HUES64 (cell line): ENCODE measurements at regions not wholly inside any gene's neighbourhood (a gene's known extent, or its start where the extent isn't known, plus 50 kb on each side); places are given as distances from the start of the nearest gene placed in this dataset.

Source experiments
- H3K27ac ChIP-seq: 2 replicates; pipeline ENCODE4 v1.7.0; 2013; ENCODE audit warnings: low read depth, low read length, inconsistent platforms
- H3K27me3 ChIP-seq: 2 replicates; pipeline ENCODE4 v1.6.1; 2013; ENCODE audit warnings: mild to moderate bottlenecking, low read length; ENCODE audit not compliant: insufficient read depth
- H3K36me3 ChIP-seq: 2 replicates; pipeline ENCODE4 v1.6.1; 2013; ENCODE audit warnings: mild to moderate bottlenecking, low read length; ENCODE audit not compliant: insufficient read depth
- H3K4me1 ChIP-seq: 2 replicates; pipeline ENCODE4 v1.6.1; 2013; ENCODE audit warnings: mild to moderate bottlenecking, low read length, moderate library complexity; ENCODE audit not compliant: insufficient read depth
- H3K4me3 ChIP-seq: 2 replicates; pipeline ENCODE4 v1.5.1; 2013; ENCODE audit warnings: mild to moderate bottlenecking, low read length, moderate library complexity
- H3K9ac ChIP-seq: 2 replicates; pipeline ENCODE4 v1.6.1; 2013; ENCODE audit warnings: mild to moderate bottlenecking, low read depth, low read length
- H3K9me3 ChIP-seq: 2 replicates; pipeline ENCODE4 v1.6.1; 2013; ENCODE audit warnings: low read depth, low read length; ENCODE audit not compliant: insufficient read depth
- WGBS: fragments of 150-250, 120-280 bp; methylation state at CpG from one replicate; pipeline ENCODE4 v1.1.7; 2013; ENCODE audit warnings: missing lambda C conversion rate; 5-methylcytosine and 5-hydroxymethylcytosine counted together

DNA sequence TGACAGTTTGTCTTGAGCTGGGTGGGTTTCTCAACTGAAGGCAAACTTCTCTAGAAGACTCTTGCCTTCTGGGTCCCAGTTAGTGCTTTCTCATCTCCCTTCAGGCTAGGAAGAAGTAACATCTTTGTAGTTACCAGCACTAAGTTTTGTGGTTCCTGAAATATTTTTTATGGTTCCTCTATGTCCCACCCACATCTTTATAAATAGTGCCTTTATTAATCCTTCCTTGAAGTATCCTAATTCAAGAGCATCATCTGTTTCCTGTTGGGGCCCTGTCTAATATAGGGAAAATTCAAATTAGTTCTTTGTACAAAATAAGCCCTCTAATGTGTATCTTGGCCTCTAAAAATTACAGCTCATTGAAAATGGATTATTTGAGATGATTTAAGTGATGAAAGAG, 147.4 kb upstream of the MAOA start:
- Histone ChIP-seq H3K27ac (no peak overlapping the region), H3K27me3 (no peaks in the 10 kb centered on the region), H3K36me3 (no peaks in the 10 kb centered on the region), H3K4me1 (no peaks in the 10 kb centered on the region), H3K4me3 (no peak overlapping the region), H3K9me3 (no peaks in the 10 kb centered on the region), H3K9ac (no peak overlapping the region)

- H3K4me1 ChIP-seq, result no peaks in the 10 kb centered on the region
- no peaks in the 10 kb centered on the region for H3K9me3 ChIP-seq
- no peak overlapping the region for H3K9ac ChIP-seq
- H3K36me3 ChIP-seq, result no peaks in the 10 kb centered on the region
- WGBS, result 100% methylated on average over 1 of the region's 1 CpG
- no peaks in the 10 kb centered on the region for H3K27me3 ChIP-seq
- H3K4me3 ChIP-seq, result no peak overlapping the region
- no peak overlapping the region for H3K27ac ChIP-seq
Measured at GRCh38 chrX:43510209-43510608, 145.9 kb upstream of the MAOA start.

- Histone ChIP-seq H3K4me1 (no peaks in the 10 kb centered on the region), H3K9ac (no peak overlapping the region), H3K27ac (no peak overlapping the region), H3K36me3 (no peaks in the 10 kb centered on the region), H3K9me3 (no peaks in the 10 kb centered on the region), H3K4me3 (no peak overlapping the region), H3K27me3 (no peaks in the 10 kb centered on the region)
- WGBS, result 92% methylated on average over 3 of the region's 3 CpGs
Measured at GRCh38 chrX:43513085-43513484, 143.0 kb upstream of the MAOA start.

GRCh38 chrX:43514820-43515219, 141.3 kb upstream of the MAOA start:
- Histone ChIP-seq H3K4me1 (no peaks in the 10 kb centered on the region), H3K4me3 (no peak overlapping the region), H3K27ac (no peak overlapping the region), H3K36me3 (no peaks in the 10 kb centered on the region), H3K9me3 (no peaks in the 10 kb centered on the region), H3K27me3 (no peaks in the 10 kb centered on the region), H3K9ac (no peak overlapping the region)
- WGBS, result no CpG with 5 or more reads among the region's 1 CpG

- 100% methylated on average over 3 of the region's 3 CpGs for WGBS
- no peak overlapping the region for H3K9ac ChIP-seq
- no peaks in the 10 kb centered on the region for H3K9me3 ChIP-seq
- no peaks in the 10 kb centered on the region for H3K4me1 ChIP-seq
- no peaks in the 10 kb centered on the region for H3K27me3 ChIP-seq
- H3K4me3 ChIP-seq, result no peak overlapping the region
- H3K36me3 ChIP-seq, result no peaks in the 10 kb centered on the region
- H3K27ac ChIP-seq, result no peak overlapping the region
Measured at GRCh38 chrX:43522582-43522981, 133.5 kb upstream of the MAOA start.

- H3K4me1 ChIP-seq, result no peaks in the 10 kb centered on the region
Measured at GRCh38 chrX:43525901-43526610, 130.0 kb upstream of the MAOA start.

DNA sequence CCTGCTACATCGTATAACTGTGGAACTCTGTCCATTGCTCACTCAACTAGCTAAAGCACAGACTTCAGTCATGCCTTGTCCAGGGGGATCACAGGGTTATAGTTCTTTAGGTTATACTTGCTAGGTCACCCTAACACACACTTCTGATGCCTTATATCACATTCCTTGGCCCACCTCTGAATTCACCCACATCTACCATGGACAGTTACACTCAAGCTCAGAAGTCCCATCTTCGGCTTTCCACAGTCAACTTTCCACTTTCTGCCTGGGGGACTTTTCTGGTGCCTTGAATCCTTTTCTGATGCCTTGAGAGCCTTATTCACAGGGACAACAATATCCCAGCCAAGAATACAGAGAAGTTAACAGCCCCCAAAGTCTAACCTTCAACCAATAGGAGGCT, 129.2 kb upstream of the MAOA start:
- H3K9ac ChIP-seq, result no peak overlapping the region
- no peak overlapping the region for H3K4me3 ChIP-seq
- H3K9me3 ChIP-seq, result no peaks in the 10 kb centered on the region
- no peak overlapping the region for H3K27ac ChIP-seq
- H3K4me1 ChIP-seq, result no peaks in the 10 kb centered on the region
- no peaks in the 10 kb centered on the region for H3K36me3 ChIP-seq
- H3K27me3 ChIP-seq, result no peaks in the 10 kb centered on the region
- 93% methylated on average over 2 of the region's 2 CpGs for WGBS

More at GRCh38 chrX:43525901-43526610, 130.0 kb upstream of the MAOA start:
- no peak overlapping the region for H3K27ac ChIP-seq
- no peak overlapping the region for H3K9ac ChIP-seq
- no peak overlapping the region for H3K4me3 ChIP-seq
- H3K27me3 ChIP-seq, result no peaks in the 10 kb centered on the region
- H3K9me3 ChIP-seq, result no peaks in the 10 kb centered on the region
- WGBS, result 98% methylated on average over 2 of the region's 5 CpGs
- no peaks in the 10 kb centered on the region for H3K36me3 ChIP-seq

GRCh38 chrX:43527801-43528200, 128.3 kb upstream of the MAOA start:
- H3K4me1 ChIP-seq, result no peaks in the 10 kb centered on the region
- H3K9ac ChIP-seq, result no peak overlapping the region
- H3K36me3 ChIP-seq, result no peaks in the 10 kb centered on the region
- H3K27me3 ChIP-seq, result no peaks in the 10 kb centered on the region
- H3K4me3 ChIP-seq, result no peak overlapping the region
- WGBS, result 92% methylated on average over 3 of the region's 3 CpGs
- no peaks in the 10 kb centered on the region for H3K9me3 ChIP-seq
- no peak overlapping the region for H3K27ac ChIP-seq

DNA sequence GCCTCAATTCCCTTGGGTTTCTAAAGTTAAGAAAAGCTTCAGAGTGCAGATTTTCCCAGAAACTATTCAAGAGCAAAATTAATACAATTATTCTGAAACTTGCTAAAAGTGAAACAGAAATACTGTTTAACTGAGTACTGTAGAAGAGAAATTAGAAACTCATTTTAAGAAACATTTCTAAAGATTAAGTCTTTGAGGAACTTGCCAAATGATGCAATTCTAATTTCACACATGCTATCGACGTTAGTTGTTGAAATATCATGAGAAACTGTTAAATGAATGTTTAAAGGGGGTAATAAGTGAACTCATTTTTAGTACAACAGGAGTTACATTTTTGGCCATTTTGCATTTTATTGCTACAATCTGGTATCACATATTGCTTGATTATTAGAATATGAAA, 125.3 kb upstream of the MAOA start:
- H3K4me1 ChIP-seq, result no peaks in the 10 kb centered on the region
- no peaks in the 10 kb centered on the region for H3K9me3 ChIP-seq
- no peaks in the 10 kb centered on the region for H3K27me3 ChIP-seq
- H3K27ac ChIP-seq, result no peak overlapping the region
- 100% methylated on average over 2 of the region's 2 CpGs for WGBS
- no peaks in the 10 kb centered on the region for H3K36me3 ChIP-seq
- no peak overlapping the region for H3K9ac ChIP-seq
- no peak overlapping the region for H3K4me3 ChIP-seq

DNA sequence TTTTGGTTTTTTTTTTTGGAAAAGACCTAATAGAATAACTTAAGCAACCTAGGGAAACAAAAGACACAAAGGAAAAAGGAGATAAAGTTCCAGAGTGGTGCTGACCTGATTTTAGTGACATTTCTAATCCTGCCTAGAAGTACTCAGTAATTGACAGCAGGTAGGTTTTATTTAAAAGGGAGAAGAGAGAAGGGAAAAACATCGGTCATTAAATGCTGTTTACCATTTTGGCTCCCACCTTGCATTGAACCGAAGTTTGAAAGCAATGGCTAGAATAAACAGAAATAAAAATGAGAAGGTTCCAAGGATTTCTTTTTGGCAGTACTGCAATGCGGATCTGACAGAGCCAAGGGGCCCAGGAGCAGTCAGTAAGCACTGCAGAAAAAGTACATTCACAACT, 115.8 kb upstream of the MAOA start:
- no peak overlapping the region for H3K9ac ChIP-seq
- H3K36me3 ChIP-seq, result no peaks in the 10 kb centered on the region
- no peak overlapping the region for H3K4me3 ChIP-seq
- WGBS, result 95% methylated on average over 3 of the region's 3 CpGs
- no peaks in the 10 kb centered on the region for H3K4me1 ChIP-seq
- H3K27ac ChIP-seq, result no peak overlapping the region
- H3K9me3 ChIP-seq, result no peaks in the 10 kb centered on the region
- no peaks in the 10 kb centered on the region for H3K27me3 ChIP-seq

DNA sequence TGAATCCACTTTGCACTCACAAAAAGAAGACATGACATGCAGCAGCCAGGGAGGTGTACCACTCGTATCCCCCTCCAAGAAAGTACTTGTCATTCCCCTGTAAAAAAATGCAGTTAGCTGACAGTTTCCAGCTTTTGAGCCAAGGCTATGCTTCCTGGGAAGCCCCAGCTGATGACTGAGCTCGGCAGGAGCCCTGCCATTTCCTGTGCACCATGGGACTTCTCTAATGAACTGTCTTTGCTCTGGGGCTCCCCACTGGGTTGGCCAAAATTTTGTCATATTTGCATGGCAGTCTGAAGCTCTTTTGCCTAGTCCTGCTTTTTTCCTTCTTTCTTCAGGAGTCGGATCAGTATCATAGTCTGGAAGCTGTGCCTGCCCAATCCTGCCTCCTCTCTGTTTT, 104.5 kb upstream of the MAOA start:
- H3K9me3 ChIP-seq, result no peaks in the 10 kb centered on the region
- no peak overlapping the region for H3K9ac ChIP-seq
- peaks cover 17% of the 10 kb centered on the region for H3K4me1 ChIP-seq
- H3K27ac ChIP-seq, result no peak overlapping the region; the same call in 1 of the 2 replicates
- H3K36me3 ChIP-seq, result no peaks in the 10 kb centered on the region
- WGBS, result 27% methylated on average over 3 of the region's 3 CpGs
- no peaks in the 10 kb centered on the region for H3K27me3 ChIP-seq
- no peak overlapping the region for H3K4me3 ChIP-seq

GRCh38 chrX:43552156-43552555, 103.9 kb upstream of the MAOA start:
- 50% methylated on average over 2 of the region's 2 CpGs for WGBS
- no peaks in the 10 kb centered on the region for H3K27me3 ChIP-seq
- H3K9ac ChIP-seq, result no peak overlapping the region
- peak overlapping the region; percentile 28; the same call in 1 of the 2 replicates for H3K27ac ChIP-seq
- H3K4me3 ChIP-seq, result no peak overlapping the region
- no peaks in the 10 kb centered on the region for H3K9me3 ChIP-seq
- H3K4me1 ChIP-seq, result peaks cover 17% of the 10 kb centered on the region
- H3K36me3 ChIP-seq, result no peaks in the 10 kb centered on the region
